Right atrium auricular region (tissue), 2 donors: ENCODE measurements at regions not wholly inside any gene's neighbourhood (a gene's known extent, or its start where the extent isn't known, plus 50 kb on each side); places are given as distances from the start of the nearest gene placed in this dataset.

Experiments used
- DNase-seq: peaks from one replicate; pipeline ENCODE4 v3.0.0-alpha.2; 2019; ENCODE audit warnings: low spot score
- H3K27ac ChIP-seq, 2 donors: fragments of 200-600 bp; sonication (generic); 1 replicate in 1 of 2; 2 replicates in 1 of 2; pipeline ENCODE4 v1.5.1; 2016 to 2019
- H3K27me3 ChIP-seq, 2 donors: fragments of 200-600 bp; sonication (generic); one replicate each; pipeline versions ENCODE4 v1.5.1 to v1.6.0; 2017 to 2019
- H3K36me3 ChIP-seq: fragments of 200-600 bp; sonication (generic); one replicate; pipeline ENCODE4 v1.5.1; 2016
- H3K4me1 ChIP-seq, 2 donors: fragments of 200-600 bp; sonication (generic); one replicate each; pipeline versions ENCODE4 v1.5.1 to v1.6.0; 2017 to 2019
- H3K4me3 ChIP-seq, 2 donors: fragments of 200-600 bp; sonication (generic); 1 replicate in 1 of 2; 2 replicates in 1 of 2; pipeline ENCODE4 v1.5.1; 2017 to 2019; ENCODE audit warnings: mild to moderate bottlenecking in 1 of 2, moderate library complexity in 1 of 2
- H3K9me3 ChIP-seq, 2 donors: fragments of 200-600 bp; sonication (generic); one replicate each; pipeline ENCODE4 v1.5.1; 2019
- TF ChIP-seq, protein P1 (sequence below), 2 donors: fragments of 200-600 bp; sonication (generic); IDR thresholded peaks; one replicate each; pipeline ENCODE4 v1.5.1; 2019; ENCODE audit warnings: antibody characterized with exemption in 2 of 2

GRCh38 chr7:435630-436366 lies 83.8 kb downstream of the PDGFA start:
- Histone ChIP-seq H3K36me3 (no peaks in the 10 kb centered on the region), H3K27me3 (no peaks in the 10 kb centered on the region), H3K27ac (no peak overlapping the region), H3K4me1 (no peaks in the 10 kb centered on the region), H3K9me3 (no peaks in the 10 kb centered on the region), H3K4me3 (peak overlapping the region in 1 of 2 donors; percentile 32)
- TF ChIP-seq, protein P1, sequence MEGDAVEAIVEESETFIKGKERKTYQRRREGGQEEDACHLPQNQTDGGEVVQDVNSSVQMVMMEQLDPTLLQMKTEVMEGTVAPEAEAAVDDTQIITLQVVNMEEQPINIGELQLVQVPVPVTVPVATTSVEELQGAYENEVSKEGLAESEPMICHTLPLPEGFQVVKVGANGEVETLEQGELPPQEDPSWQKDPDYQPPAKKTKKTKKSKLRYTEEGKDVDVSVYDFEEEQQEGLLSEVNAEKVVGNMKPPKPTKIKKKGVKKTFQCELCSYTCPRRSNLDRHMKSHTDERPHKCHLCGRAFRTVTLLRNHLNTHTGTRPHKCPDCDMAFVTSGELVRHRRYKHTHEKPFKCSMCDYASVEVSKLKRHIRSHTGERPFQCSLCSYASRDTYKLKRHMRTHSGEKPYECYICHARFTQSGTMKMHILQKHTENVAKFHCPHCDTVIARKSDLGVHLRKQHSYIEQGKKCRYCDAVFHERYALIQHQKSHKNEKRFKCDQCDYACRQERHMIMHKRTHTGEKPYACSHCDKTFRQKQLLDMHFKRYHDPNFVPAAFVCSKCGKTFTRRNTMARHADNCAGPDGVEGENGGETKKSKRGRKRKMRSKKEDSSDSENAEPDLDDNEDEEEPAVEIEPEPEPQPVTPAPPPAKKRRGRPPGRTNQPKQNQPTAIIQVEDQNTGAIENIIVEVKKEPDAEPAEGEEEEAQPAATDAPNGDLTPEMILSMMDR (IDR thresholded peaks at IDR 0.05), result no peak
- no peak for DNase-seq

DNA sequence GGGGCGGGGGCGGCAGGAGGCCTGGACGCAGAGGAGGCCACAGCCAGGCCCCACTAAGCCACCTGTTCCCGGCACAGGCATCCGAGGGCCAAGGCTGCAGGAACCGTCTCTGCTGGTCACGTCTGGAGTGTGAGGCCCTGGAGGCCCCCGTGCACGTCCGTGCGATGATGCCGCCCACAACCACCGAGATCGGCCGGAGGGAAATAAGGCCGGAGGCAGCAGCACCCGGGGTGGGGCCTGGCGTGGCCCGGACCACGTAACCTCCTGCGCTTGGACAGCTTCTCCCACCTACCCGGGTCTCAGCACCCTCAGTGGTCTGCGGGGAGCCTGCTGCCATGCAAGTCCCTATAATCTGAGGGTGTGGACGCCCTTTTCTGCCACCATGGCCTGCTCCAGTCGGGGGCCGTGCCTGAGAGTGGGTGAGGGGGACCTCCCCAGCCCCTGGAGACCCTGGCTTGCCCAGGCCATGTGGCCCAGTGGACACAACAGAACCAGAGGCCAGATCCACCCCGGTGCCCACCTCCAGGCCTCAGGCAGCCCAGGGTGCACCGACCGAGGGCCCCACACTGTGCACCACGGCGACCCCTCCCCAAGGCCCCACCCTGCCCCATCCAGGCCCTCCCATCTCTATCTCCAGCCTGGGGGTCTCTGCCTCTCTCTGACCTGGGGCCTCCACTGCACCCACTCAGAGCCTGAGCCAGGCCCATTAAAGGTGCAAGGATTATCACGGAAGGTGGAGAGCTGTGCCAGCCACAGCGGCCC lies 83.1 kb downstream of the PDGFA start:
- Histone ChIP-seq H3K27me3 (no peaks in the 10 kb centered on the region), H3K36me3 (no peaks in the 10 kb centered on the region), H3K27ac (no peak overlapping the region), H3K9me3 (no peaks in the 10 kb centered on the region), H3K4me1 (no peaks in the 10 kb centered on the region), H3K4me3 (no peak overlapping the region)
- DNase-seq, result no peak
- TF ChIP-seq, protein P1 (IDR thresholded peaks at IDR 0.05), result no peak

- Histone ChIP-seq H3K9me3 (no peaks in the 10 kb centered on the region), H3K27ac (no peak overlapping the region), H3K36me3 (no peaks in the 10 kb centered on the region), H3K4me3 (no peak overlapping the region), H3K4me1 (no peaks in the 10 kb centered on the region), H3K27me3 (no peaks in the 10 kb centered on the region)
- no peak for DNase-seq
- TF ChIP-seq, protein P1 (IDR thresholded peaks at IDR 0.05), result no peak
Measured at GRCh38 chr7:437329-438251, 82.1 kb downstream of the PDGFA start.

GRCh38 chr7:438361-438760 lies 81.3 kb downstream of the PDGFA start:
- TF ChIP-seq, protein P1 (IDR thresholded peaks at IDR 0.05), result no peak
- H3K36me3 ChIP-seq, result no peaks in the 10 kb centered on the region

GRCh38 chr7:438916-439315 lies 80.7 kb downstream of the PDGFA start:
- TF ChIP-seq, protein P1 (IDR thresholded peaks at IDR 0.05), result no peak
- no peak for DNase-seq
- no peak overlapping the region for H3K27ac ChIP-seq
- no peaks in the 10 kb centered on the region for H3K27me3 ChIP-seq
- no peaks in the 10 kb centered on the region for H3K36me3 ChIP-seq
- no peaks in the 10 kb centered on the region for H3K4me1 ChIP-seq
- no peak overlapping the region for H3K4me3 ChIP-seq
- H3K9me3 ChIP-seq, result no peaks in the 10 kb centered on the region

More at GRCh38 chr7:438361-438760, 81.3 kb downstream of the PDGFA start:
- DNase-seq, result no peak
- no peak overlapping the region for H3K27ac ChIP-seq
- no peaks in the 10 kb centered on the region for H3K27me3 ChIP-seq
- H3K4me3 ChIP-seq, result no peak overlapping the region
- no peaks in the 10 kb centered on the region for H3K9me3 ChIP-seq
- H3K4me1 ChIP-seq, result no peaks in the 10 kb centered on the region
